HG03280 (cell line): ENCODE measurements at regions not wholly inside any gene's neighbourhood (a gene's known extent, or its start where the extent isn't known, plus 50 kb on each side); places are given as distances from the start of the nearest gene placed in this dataset.
"Not testable (repeated sequence)": the region's sequence is repeated elsewhere in the genome, so short reads cannot be mapped to it uniquely, and the experiment has no call there.

Experiments used
- ATAC-seq: cut with Tn5 transposase; IDR thresholded peaks from one replicate; pipeline ENCODE4 v1.9.1; 2021; ENCODE audit warnings: mild to moderate bottlenecking, moderate library complexity; ENCODE audit not compliant: unreplicated experiment

GRCh38 chr11:67940440-67940839, 63.5 kb downstream of the UNC93B1 start:
- ATAC-seq = not testable (repeated sequence)

DNA sequence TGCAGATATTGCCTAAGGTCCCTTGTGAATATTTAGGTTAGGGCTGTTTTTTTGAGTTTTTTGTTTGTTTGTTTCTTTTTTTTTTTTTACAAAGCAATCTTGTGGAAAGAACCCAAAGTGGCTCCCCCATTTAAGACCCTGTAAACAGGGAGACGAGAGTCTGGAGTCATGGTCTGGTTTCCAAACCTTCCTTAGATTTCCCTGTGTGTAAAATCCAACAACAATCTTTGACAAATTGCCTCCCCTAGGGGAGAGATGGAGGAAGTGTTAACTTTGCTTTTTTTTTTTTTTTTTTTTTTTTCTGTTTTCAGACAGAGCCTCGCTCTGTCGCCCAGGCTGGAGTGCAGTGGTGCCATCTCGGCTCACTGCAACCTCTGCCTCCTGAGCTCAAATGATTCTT, 64.9 kb downstream of the UNC93B1 start:
- not testable (repeated sequence) for ATAC-seq

- not testable (repeated sequence) for ATAC-seq
Observed at GRCh38 chr11:67938371-67938770, 65.5 kb downstream of the UNC93B1 start.

DNA sequence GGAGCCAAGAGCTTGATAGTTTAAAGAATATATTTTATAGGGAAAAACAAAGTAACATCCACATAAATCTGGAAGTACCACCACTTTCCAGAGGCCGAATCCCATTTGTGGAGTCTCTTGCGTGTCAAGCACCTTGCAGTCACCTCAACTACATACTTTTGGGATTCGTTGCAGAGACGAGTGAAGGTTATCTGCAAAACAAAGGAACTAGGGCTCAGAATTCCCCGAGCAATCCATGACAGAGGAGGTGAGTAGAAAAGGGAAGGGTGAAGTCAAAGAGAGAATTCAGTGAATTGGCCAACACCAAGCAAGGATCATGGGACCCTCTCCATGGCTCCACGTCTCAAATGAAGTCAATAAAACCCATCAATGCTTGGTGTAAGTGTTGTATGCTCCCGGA, 80.3 kb downstream of the UNC93B1 start:
- not testable (repeated sequence) for ATAC-seq

- not testable (repeated sequence) for ATAC-seq
Observed at GRCh38 chr11:67920546-67920945, 83.4 kb downstream of the UNC93B1 start.

- ATAC-seq = not testable (repeated sequence)
Observed at GRCh38 chr11:67912184-67912583, 91.7 kb downstream of the UNC93B1 start.

- ATAC-seq = not testable (repeated sequence)
Observed at GRCh38 chr11:67911211-67911610, 92.7 kb downstream of the UNC93B1 start.

GRCh38 chr11:67910803-67911202, 93.1 kb downstream of the UNC93B1 start:
- ATAC-seq = not testable (repeated sequence)

DNA sequence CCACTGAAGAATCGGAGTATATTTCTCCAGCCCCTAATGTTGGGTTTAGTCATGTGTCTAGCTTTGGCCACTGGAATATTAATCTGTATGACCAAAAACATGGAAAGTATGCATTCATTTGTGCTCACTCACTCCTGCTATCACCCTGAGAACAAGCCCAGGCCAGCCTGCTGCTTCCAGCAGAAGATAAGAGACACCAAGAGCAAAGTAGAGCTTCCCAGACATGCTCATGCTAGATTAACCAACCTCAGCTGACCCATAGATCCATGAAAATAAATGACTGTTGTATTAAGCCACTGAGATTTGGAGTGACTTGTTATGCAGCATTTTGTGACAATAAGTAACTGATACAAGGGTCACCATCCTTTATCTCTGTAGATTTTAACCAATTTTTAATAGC, 96.9 kb downstream of the UNC93B1 start:
- ATAC-seq = not testable (repeated sequence)

DNA sequence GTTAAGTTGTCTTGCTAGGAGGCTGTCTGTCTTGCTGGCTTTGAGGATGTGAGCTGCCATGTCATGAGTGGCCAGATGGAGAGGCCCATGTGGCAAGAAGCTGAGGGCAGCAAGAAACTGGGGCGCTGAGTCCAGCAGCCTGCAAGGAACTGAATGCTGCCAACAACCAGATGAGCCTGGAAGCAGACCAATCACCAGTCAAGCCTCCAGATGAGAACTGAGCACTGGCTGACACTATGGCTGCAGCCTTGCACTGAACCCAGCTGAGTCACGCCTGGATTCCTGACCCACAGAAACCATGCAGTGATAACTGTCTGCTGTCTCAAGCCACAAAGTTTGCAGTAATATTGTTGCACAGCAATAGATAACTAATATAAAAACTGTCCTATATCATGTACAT, 104.4 kb downstream of the UNC93B1 start:
- ATAC-seq = not testable (repeated sequence)

DNA sequence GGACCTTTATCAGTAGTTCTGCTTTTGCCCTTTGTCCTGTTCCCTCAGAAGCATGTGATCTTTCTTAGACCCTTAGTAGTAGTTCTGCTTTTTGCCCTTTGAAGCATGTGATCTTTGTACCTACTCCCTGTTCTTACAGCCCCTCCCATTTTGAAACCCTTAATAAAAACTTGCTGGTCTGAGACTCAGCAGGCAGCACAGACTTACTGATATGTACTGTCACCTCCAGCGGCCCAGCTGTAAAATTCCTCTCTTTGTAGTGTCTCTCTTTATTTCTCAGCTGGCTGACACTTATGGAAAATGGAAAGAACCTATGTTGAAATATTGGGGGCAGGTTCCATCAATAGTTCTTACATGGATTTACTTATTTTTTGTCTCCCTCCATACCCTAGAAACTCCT, 110.4 kb downstream of the UNC93B1 start:
- not testable (repeated sequence) for ATAC-seq

GRCh38 chr11:67889646-67890045, 114.3 kb downstream of the UNC93B1 start:
- ATAC-seq = not testable (repeated sequence)

GRCh38 chr11:67888056-67888455, 115.8 kb downstream of the UNC93B1 start:
- not testable (repeated sequence) for ATAC-seq

DNA sequence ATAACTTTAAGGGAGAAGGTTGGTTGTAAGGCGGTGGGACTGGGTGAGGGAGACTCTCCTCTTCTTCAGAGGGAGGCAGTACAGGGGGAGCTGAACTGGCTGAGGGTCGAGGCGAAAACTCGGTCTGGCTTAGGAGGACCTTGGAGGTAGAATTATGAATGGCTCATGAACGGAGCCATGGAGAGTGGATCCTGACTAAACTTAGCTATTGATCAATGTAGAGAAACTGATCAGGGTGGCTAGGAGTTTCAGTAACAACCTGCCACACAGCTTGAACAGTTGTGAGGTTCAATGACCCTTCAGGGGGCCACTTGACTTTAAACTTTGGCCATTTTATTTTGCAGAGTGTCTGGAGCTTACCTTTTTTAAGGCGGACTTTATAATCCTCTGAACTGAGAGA, 117.2 kb downstream of the UNC93B1 start:
- ATAC-seq = not testable (repeated sequence)

GRCh38 chr11:67886207-67886606, 117.7 kb downstream of the UNC93B1 start:
- ATAC-seq = not testable (repeated sequence)

- not testable (repeated sequence) for ATAC-seq
Observed at GRCh38 chr11:67885574-67885973, 118.3 kb downstream of the UNC93B1 start.

DNA sequence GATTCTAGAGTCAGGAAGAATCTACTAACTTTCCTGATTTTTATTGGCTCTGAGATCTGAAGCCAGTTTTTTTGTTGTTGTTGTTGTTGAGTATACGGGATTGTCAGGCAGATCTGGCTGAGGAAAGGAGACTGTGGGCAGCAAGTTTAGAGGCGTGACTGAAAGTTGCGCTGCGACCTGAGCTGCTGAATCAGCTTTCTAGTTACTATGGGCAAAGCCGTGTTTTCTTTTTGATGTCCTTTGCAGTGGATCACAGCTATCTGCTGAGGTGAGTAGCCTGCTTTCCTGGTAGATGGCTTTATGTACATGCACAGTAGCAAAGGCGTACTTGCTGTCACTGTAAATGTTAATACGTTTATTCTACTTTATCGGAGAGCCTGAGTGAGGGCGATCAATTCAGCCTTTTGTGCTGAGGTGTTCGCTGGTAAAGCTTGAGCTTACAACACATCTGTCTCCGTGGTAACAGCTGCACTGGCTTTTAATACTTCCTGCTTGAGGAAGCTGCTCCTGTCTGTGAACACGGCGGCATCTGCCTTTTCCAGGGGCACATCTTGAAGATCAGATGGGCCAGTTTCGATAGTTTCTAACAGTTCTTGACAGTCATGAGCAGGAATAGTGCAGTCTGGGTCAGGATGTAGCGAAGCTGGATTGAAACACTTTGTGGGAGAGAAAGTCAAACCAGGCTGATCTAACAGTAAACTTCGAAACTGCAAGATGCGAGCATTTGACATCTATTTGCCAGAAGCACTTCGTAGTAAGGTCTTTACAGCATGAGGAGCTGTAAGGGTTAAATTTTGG, 118.9 kb downstream of the UNC93B1 start:
- ATAC-seq = not testable (repeated sequence)

GRCh38 chr11:67884073-67884757, 119.7 kb downstream of the UNC93B1 start:
- ATAC-seq = not testable (repeated sequence)

DNA sequence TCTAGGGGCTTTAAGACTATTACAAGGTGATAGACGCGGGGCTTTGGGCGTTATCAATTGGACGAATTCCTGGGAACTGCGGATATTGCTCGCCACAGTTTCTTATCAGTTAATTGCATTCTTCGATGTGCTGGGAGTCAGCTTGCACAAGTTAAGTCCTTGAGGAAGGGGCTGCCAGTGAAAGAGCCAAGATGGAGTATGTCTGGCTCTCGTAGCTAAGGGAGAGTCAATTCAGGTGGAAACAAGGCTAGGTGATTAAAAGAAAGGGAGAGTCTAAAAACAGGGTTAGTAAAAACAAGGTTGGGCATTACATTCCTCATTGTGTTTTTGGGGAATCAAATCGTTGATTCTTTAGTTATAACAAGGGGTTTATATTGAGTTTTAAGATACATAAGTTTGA, 121.6 kb downstream of the UNC93B1 start:
- not testable (repeated sequence) for ATAC-seq

DNA sequence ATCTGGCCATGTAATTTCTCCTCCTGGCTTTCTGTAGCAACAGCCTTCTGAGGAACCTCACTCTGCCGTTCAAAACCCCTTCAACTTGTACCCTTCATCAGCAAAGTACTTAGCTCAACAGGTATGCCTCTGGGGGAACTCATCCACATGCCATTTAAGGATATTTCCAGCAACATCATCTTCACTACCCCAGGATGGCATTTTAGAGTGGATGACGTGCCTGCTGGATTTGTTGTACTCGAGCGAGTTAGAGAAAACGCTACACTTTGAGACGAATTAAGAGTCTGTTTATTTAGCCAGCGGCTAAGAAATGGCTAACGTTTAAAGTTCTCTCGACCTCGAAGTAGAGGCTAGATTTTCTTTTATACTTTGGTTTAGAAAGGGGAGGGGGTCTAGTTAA, 122.1 kb downstream of the UNC93B1 start:
- ATAC-seq = not testable (repeated sequence)

- not testable (repeated sequence) for ATAC-seq
Observed at GRCh38 chr11:67880594-67881196, 123.2 kb downstream of the UNC93B1 start.

GRCh38 chr11:67878666-67879065, 125.2 kb downstream of the UNC93B1 start:
- not testable (repeated sequence) for ATAC-seq
